Ovary (tissue), 7 donors: ENCODE measurements at regions not wholly inside any gene's neighbourhood (a gene's known extent, or its start where the extent isn't known, plus 50 kb on each side); places are given as distances from the start of the nearest gene placed in this dataset.

Experiments used
- DNase-seq, 5 donors: peaks; one replicate each; pipeline ENCODE4 v3.0.0-alpha.2; 2019 to 2020
- H3K27ac ChIP-seq, 2 donors: fragments of 200-600 bp; one replicate each; pipeline versions ENCODE4 v1.5.1 to v1.8.0; 2019 to 2022
- H3K27me3 ChIP-seq: fragments of 200-600 bp; one replicate; pipeline ENCODE4 v1.8.0; 2022
- H3K36me3 ChIP-seq: fragments of 200-600 bp; sonication (generic); one replicate; pipeline ENCODE4 v1.5.1; 2019
- H3K4me1 ChIP-seq: one replicate; pipeline ENCODE4 v1.8.1; 2013; ENCODE audit warnings: mild to moderate bottlenecking, moderate library complexity; ENCODE audit not compliant: insufficient read depth
- H3K4me3 ChIP-seq: fragments of 200-600 bp; sonication (generic); one replicate; pipeline ENCODE4 v1.5.1; 2017
- H3K9me3 ChIP-seq, 2 donors: fragments of 200-600 bp in 1 of 2; sonication (generic) in 1 of 2; one replicate each; pipeline versions ENCODE4 v1.5.1 to v1.8.1; 2013 to 2019; ENCODE audit warnings: mild to moderate bottlenecking in 1 of 2, moderate library complexity in 1 of 2
- CTCF ChIP-seq, 3 donors: fragments of 450-650 bp in 2 of 3; fragments of 200-600 bp in 1 of 3; IDR thresholded peaks; one replicate each; pipeline versions ENCODE4 v1.5.1 to v1.8.0; 2016 to 2022; ENCODE audit warnings: antibody characterized with exemption in 3 of 3, mild to moderate bottlenecking in 1 of 3
- EP300 ChIP-seq: sonication (generic); formaldehyde crosslinking; IDR thresholded peaks from one replicate; pipeline ENCODE4 v1.6.1; 2017; ENCODE audit warnings: antibody characterized with exemption
- POLR2A ChIP-seq: fragments of 450-650 bp; IDR thresholded peaks from one replicate; pipeline ENCODE4 v1.6.1; 2017; ENCODE audit warnings: antibody characterized with exemption, mild to moderate bottlenecking, moderate library complexity
- WGBS, 3 donors: extraction: QIAGEN DNeasy Blood & Tissue Kit in 1 of 3; methylation state at CpG; one replicate each; pipeline versions ENCODE4 v1.1.5 to v1.1.7; 2013 to 2017; 5-methylcytosine and 5-hydroxymethylcytosine counted together
- intact Hi-C, 4 donors: fragments of 100-400 bp; cut with DNase I; formaldehyde crosslinking; loops; one replicate each; pipeline versions ENCODE4 v1.11.0 to v1.15.1; 2022 to 2023
- donor health status: DM: no; HTN: no; CAD: no; lungs with moderate emphysema.
- donor health status: DM: no; HTN: no; CAD: no.
- donor health status: Bipolar disorder and iron deficiency.
- donor health status: DM: no; HTN: no; CAD: no.
- donor health status: DM: yes; HTN: yes; CAD: no.

GRCh38 chr7:13420726-13421125, 568.7 kb downstream of the ETV1 start:
- 89 to 92% (median 90%) methylated on average over 2 of the region's 2 CpGs for WGBS, 3 donors

GRCh38 chr7:13421776-13422175, 567.7 kb downstream of the ETV1 start:
- Histone ChIP-seq H3K27ac (no peak overlapping the region), H3K4me1 (no peaks in the 10 kb centered on the region), H3K4me3 (no peak overlapping the region), H3K36me3 (no peaks in the 10 kb centered on the region), H3K9me3 (no peaks in the 10 kb centered on the region), H3K27me3 (no peaks in the 10 kb centered on the region)
- WGBS, 3 donors, result 88 to 94% (median 93%) methylated on average over 4 of the region's 4 CpGs
- no peak for DNase-seq
- no peak for TF ChIP-seq EP300
- no peak for TF ChIP-seq CTCF (IDR thresholded peaks at IDR 0.05)
- no peak for TF ChIP-seq POLR2A
- intact Hi-C loops, result no loop called here

More at GRCh38 chr7:13420726-13421125, 568.7 kb downstream of the ETV1 start:
- no peaks in the 10 kb centered on the region for H3K4me1 ChIP-seq
- no peaks in the 10 kb centered on the region for H3K9me3 ChIP-seq
- TF ChIP-seq CTCF (IDR thresholded peaks at IDR 0.05), result no peak
- no peak for TF ChIP-seq EP300
- no peak for TF ChIP-seq POLR2A
- no peaks in the 10 kb centered on the region for H3K36me3 ChIP-seq
- H3K27ac ChIP-seq, result no peak overlapping the region
- intact Hi-C loops, result no loop called here
- H3K27me3 ChIP-seq, result no peaks in the 10 kb centered on the region
- H3K4me3 ChIP-seq, result no peak overlapping the region
- DNase-seq, result no peak

- Histone ChIP-seq H3K27me3 (no peaks in the 10 kb centered on the region), H3K4me3 (no peak overlapping the region), H3K9me3 (no peaks in the 10 kb centered on the region), H3K36me3 (no peaks in the 10 kb centered on the region), H3K4me1 (no peaks in the 10 kb centered on the region), H3K27ac (no peak overlapping the region)
- 76 to 82% (median 76%) methylated on average over 2 of the region's 2 CpGs for WGBS, 3 donors
- intact Hi-C loops, result no loop called here
- TF ChIP-seq EP300, result no peak
- no peak for TF ChIP-seq CTCF (IDR thresholded peaks at IDR 0.05)
- no peak for TF ChIP-seq POLR2A
- DNase-seq, result no peak
These were observed 555.5 kb downstream of the ETV1 start for GRCh38 chr7:13433946-13434345.

GRCh38 chr7:13442226-13442625, 547.2 kb downstream of the ETV1 start:
- Histone ChIP-seq H3K27ac (no peak overlapping the region), H3K4me3 (no peak overlapping the region), H3K27me3 (no peaks in the 10 kb centered on the region), H3K9me3 (no peaks in the 10 kb centered on the region), H3K36me3 (no peaks in the 10 kb centered on the region), H3K4me1 (no peaks in the 10 kb centered on the region)
- WGBS, 3 donors, result 63 to 72% (median 65%) methylated on average over 1 of the region's 1 CpG
- intact Hi-C loops, result no loop called here
- no peak for TF ChIP-seq CTCF (IDR thresholded peaks at IDR 0.05)
- TF ChIP-seq EP300, result no peak
- TF ChIP-seq POLR2A, result no peak
- DNase-seq, result no peak

GRCh38 chr7:13447637-13448036, 541.8 kb downstream of the ETV1 start:
- Histone ChIP-seq H3K27ac (no peak overlapping the region), H3K9me3 (no peaks in the 10 kb centered on the region), H3K4me1 (no peaks in the 10 kb centered on the region), H3K36me3 (no peaks in the 10 kb centered on the region), H3K4me3 (no peak overlapping the region), H3K27me3 (no peaks in the 10 kb centered on the region)
- TF ChIP-seq CTCF (IDR thresholded peaks at IDR 0.05) (no peak), EP300 (no peak), POLR2A (no peak)
- intact Hi-C loops, result no loop called here
- no peak for DNase-seq
- 79 to 83% (median 83%) methylated on average over 1 of the region's 1 CpG for WGBS, 3 donors
